ENCODE measurements at regions not wholly inside any gene's neighbourhood (a gene's known extent, or its start where the extent isn't known, plus 50 kb on each side); places are given as distances from the start of the nearest gene placed in this dataset.

DNA sequence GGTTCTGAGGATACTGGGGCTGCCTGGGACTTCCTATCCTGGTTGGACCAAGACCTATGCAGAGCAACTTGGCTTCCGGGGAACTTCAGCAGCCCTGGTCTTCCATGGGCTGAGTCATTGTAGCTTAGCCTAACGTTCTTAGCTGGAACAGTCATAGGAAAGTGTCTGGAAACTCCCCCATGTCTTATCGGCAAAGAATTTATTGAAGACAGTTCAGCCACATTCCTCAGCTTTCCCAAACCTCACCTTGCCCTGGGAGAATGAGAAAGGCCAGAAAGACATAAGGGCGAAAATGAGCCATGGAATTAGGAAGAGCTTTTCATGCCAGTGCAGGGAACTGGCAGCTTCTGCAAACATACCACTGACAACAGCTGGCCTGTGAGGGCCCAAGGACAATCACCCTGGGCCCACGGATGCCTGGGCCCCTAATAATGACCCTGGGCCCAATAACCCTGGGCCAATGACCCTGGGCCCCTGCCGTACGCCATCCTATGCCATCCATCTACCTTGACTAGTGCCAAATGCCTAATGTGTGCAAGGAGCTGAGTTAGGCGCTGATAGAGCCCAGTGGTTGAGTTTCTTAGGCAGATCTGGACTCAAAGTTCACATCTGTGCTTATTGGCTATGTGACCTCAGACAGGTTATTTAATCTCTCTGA is 114.4 kb upstream of the GADD45A start:
- no peak for TF ChIP-seq CTCF (IDR thresholded peaks at IDR 0.05; ENCODE audit: low read depth, low read length)
- TF ChIP-seq EZH2phosphoT487 (IDR thresholded peaks at IDR 0.05; ENCODE audit: low read depth): no peak

All from OCI-LY3 (cell line).